ENCODE measurements at regions not wholly inside any gene's neighbourhood (a gene's known extent, or its start where the extent isn't known, plus 50 kb on each side); places are given as distances from the start of the nearest gene placed in this dataset.

DNA sequence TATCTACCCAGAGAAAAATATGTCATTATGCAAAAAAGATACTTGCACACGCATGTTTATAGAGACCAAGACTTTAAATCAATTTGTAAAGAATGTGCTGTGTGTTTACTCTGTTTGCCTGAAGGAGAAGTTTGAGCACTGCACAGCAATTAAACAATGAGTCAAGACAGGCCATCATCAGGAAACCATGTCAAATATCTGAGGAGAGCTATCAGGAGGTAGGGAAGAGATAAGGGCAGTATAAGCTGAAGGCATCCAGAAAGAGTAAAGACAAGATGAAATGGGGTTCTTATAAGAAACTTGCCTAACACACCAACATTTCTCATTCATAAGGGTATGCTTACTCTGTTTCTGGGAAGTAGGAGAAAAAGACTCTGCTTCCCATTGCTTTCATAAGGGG, 405.8 kb upstream of the PTGER4 start:
- TF ChIP-seq, protein P1, sequence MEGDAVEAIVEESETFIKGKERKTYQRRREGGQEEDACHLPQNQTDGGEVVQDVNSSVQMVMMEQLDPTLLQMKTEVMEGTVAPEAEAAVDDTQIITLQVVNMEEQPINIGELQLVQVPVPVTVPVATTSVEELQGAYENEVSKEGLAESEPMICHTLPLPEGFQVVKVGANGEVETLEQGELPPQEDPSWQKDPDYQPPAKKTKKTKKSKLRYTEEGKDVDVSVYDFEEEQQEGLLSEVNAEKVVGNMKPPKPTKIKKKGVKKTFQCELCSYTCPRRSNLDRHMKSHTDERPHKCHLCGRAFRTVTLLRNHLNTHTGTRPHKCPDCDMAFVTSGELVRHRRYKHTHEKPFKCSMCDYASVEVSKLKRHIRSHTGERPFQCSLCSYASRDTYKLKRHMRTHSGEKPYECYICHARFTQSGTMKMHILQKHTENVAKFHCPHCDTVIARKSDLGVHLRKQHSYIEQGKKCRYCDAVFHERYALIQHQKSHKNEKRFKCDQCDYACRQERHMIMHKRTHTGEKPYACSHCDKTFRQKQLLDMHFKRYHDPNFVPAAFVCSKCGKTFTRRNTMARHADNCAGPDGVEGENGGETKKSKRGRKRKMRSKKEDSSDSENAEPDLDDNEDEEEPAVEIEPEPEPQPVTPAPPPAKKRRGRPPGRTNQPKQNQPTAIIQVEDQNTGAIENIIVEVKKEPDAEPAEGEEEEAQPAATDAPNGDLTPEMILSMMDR (conservative IDR thresholded peaks at IDR 0.05; ENCODE audit: low read depth, low read length): no peak
- no peak for TF ChIP-seq EZH2 (IDR thresholded peaks at IDR 0.05; ENCODE audit: borderline replicate concordance, low read depth, low read length, poor library complexity, severe bottlenecking)

Data from A673 (cell line).